Ramos (cell line): ENCODE measurements at regions not wholly inside any gene's neighbourhood (a gene's known extent, or its start where the extent isn't known, plus 50 kb on each side); places are given as distances from the start of the nearest gene placed in this dataset.
"Not testable (repeated sequence)": the region's sequence is repeated elsewhere in the genome, so short reads cannot be mapped to it uniquely, and the experiment has no call there.

Experiments
- in situ Hi-C: fragments of 300-500 bp; cut with MboI; formaldehyde crosslinking; loops from one replicate; pipeline ENCODE4 v1.14.3; 2022; ENCODE audit warnings: low sequenced_read_pairs; ENCODE audit not compliant: unreplicated experiment

- in situ Hi-C loops: not testable (repeated sequence)
Measured at GRCh38 chrX:40879172-40879571, 143.8 kb upstream of the MED14 start.

GRCh38 chrX:40880712-40881111 is 145.4 kb upstream of the MED14 start:
- in situ Hi-C loops: no loop called here

- in situ Hi-C loops: no loop called here
Measured at GRCh38 chrX:40883021-40883619, 147.8 kb upstream of the MED14 start.

GRCh38 chrX:40885989-40886388 is 150.6 kb upstream of the MED14 start:
- in situ Hi-C loops: no loop called here

- in situ Hi-C loops: no loop called here
Measured at GRCh38 chrX:40887476-40887875, 152.1 kb upstream of the MED14 start.

GRCh38 chrX:40891798-40892197 is 156.5 kb upstream of the MED14 start:
- in situ Hi-C loops: no loop called here

- in situ Hi-C loops: no loop called here
Measured at GRCh38 chrX:40893251-40893910, 158.0 kb upstream of the MED14 start.

GRCh38 chrX:40895246-40895645 is 159.9 kb upstream of the MED14 start:
- in situ Hi-C loops: no loop called here

- in situ Hi-C loops: no loop called here
Measured at GRCh38 chrX:40897718-40898270, 162.5 kb upstream of the MED14 start.

- in situ Hi-C loops: not testable (repeated sequence)
Measured at GRCh38 chrX:40904739-40905138, 169.4 kb upstream of the MED14 start.

GRCh38 chrX:40908026-40908425 is 172.7 kb upstream of the MED14 start:
- in situ Hi-C loops: no loop called here

GRCh38 chrX:40908857-40909475 is 173.6 kb upstream of the MED14 start:
- in situ Hi-C loops: no loop called here

- in situ Hi-C loops: no loop called here
Measured at GRCh38 chrX:40912166-40912565, 173.1 kb upstream of the USP9X start.

GRCh38 chrX:40912576-40912975 is 172.7 kb upstream of the USP9X start:
- in situ Hi-C loops: no loop called here

- in situ Hi-C loops: no loop called here
Measured at GRCh38 chrX:40920351-40920750, 164.9 kb upstream of the USP9X start.

GRCh38 chrX:40922307-40922706 is 162.9 kb upstream of the USP9X start:
- in situ Hi-C loops: no loop called here

- in situ Hi-C loops: not testable (repeated sequence)
Measured at GRCh38 chrX:40926739-40927427, 158.4 kb upstream of the USP9X start.

GRCh38 chrX:40928076-40928475 is 157.2 kb upstream of the USP9X start:
- in situ Hi-C loops: no loop called here

- in situ Hi-C loops: no loop called here
Measured at GRCh38 chrX:40931921-40932320, 153.3 kb upstream of the USP9X start.

- in situ Hi-C loops: no loop called here
Measured at GRCh38 chrX:40933132-40933705, 152.0 kb upstream of the USP9X start.
